K562 (cell line): ENCODE measurements at regions not wholly inside any gene's neighbourhood (a gene's known extent, or its start where the extent isn't known, plus 50 kb on each side); places are given as distances from the start of the nearest gene placed in this dataset.

Experiments
- ATAC-seq: fragments of 200-7000 bp; cut with Tn5 transposase; 3 replicates; pipeline ENCODE4 v1.9.1; 2020; ENCODE audit warnings: moderate library complexity
- BruUV-seq: library from RNA; stranded (reverse); fragments of 400-500 nt; replicated peaks from 2 replicates; lab custom pipeline; 2021; lab: Mats Ljungman, UMichigan
- CTCF ChIA-PET: fragments of 300-600 bp; formaldehyde crosslinking; extraction: SDS; loops from one replicate; lab custom pipeline; 2021; ENCODE audit warnings: low intra/inter-chr PET ratio; lab: Yijun Ruan, JAX
- POLR2A ChIA-PET: fragments of 300-600, 350-650 bp; sonication (Branson Sonifier 250); formaldehyde crosslinking; extraction: SDS; loops from one replicate; lab custom pipeline; 2021; ENCODE audit warnings: antibody characterized with exemption, inconsistent platforms; lab: Yijun Ruan, JAX
- DNase-seq, 4 experiments: peaks; one replicate each; pipeline versions ENCODE4 v3.0.0 to v3.0.0-alpha.2; 2011 to 2018; ENCODE audit warnings: low spot score in 3 of 4, mixed read lengths in 3 of 4; ENCODE audit errors: extremely low read depth in 1 of 4
- FAIRE-seq: peaks from 2 replicates; lab custom pipeline; 2011; peaks lifted over from hg19 to GRCh38; lab: Jason Lieb, UNC
- H2AFZ ChIP-seq: 2 replicates; pipeline ENCODE4 v1.6.0; 2011; ENCODE audit warnings: low read depth, low read length, control low read depth, inconsistent platforms
- H3K27ac ChIP-seq: fragments of 200-600 bp; 3 replicates; pipeline ENCODE4 v1.8.0; 2011; ENCODE audit warnings: low read depth, mild to moderate bottlenecking, control low read depth, inconsistent platforms, low read length, moderate library complexity, mixed read lengths; ENCODE audit errors: extremely low read depth
- H3K27me3 ChIP-seq, 2 experiments: fragments of 300-600 bp in 1 of 2; 2 replicates in 1 of 2; 3 replicates in 1 of 2; pipeline versions ENCODE4 v1.6.0 to v1.8.0; 2011; ENCODE audit warnings: inconsistent platforms in 2 of 2, low read length in 2 of 2, mild to moderate bottlenecking in 1 of 2, mixed read lengths in 1 of 2, moderate library complexity in 1 of 2; ENCODE audit not compliant: control insufficient read depth in 2 of 2, insufficient read depth in 2 of 2
- H3K36me3 ChIP-seq: fragments of 300-600 bp; 3 replicates; pipeline ENCODE4 v1.8.0; 2011; ENCODE audit warnings: mild to moderate bottlenecking, low read length, inconsistent platforms; ENCODE audit not compliant: control insufficient read depth, insufficient read depth
- H3K4me1 ChIP-seq, 2 experiments: fragments of 200-600 bp in 1 of 2; replicated peaks in 1 of 2; 2 replicates in 1 of 2; 3 replicates in 1 of 2; pipeline versions ENCODE4 v1.5.1 to v1.8.0; 2011; ENCODE audit warnings: inconsistent platforms in 2 of 2, low read length in 2 of 2, mild to moderate bottlenecking in 1 of 2, mixed read lengths in 1 of 2, moderate library complexity in 1 of 2; ENCODE audit not compliant: control insufficient read depth in 2 of 2, insufficient read depth in 2 of 2
- H3K4me2 ChIP-seq: 2 replicates; pipeline ENCODE4 v1.6.1; 2011; ENCODE audit warnings: low read length, control low read depth, inconsistent platforms, mixed read lengths; ENCODE audit not compliant: insufficient read depth
- H3K4me3 ChIP-seq: fragments of 200-600 bp; sonication (generic), shearing (Covaris generic); 2 replicates; pipeline ENCODE4 v1.5.1; 2016; ENCODE audit warnings: control low read depth, inconsistent platforms
- H3K79me2 ChIP-seq: fragments of 200-600 bp; 3 replicates; pipeline ENCODE4 v1.8.0; 2011; ENCODE audit warnings: low read length, inconsistent platforms; ENCODE audit not compliant: control insufficient read depth, insufficient read depth
- H3K9ac ChIP-seq, 2 experiments: 2 replicates each; pipeline versions ENCODE4 v1.6.0 to v1.6.1; 2011; ENCODE audit warnings: low read depth in 2 of 2, low read length in 2 of 2, control low read depth in 1 of 2, inconsistent platforms in 1 of 2, mild to moderate bottlenecking in 1 of 2, mixed read lengths in 1 of 2; ENCODE audit not compliant: insufficient read depth in 1 of 2
- H3K9me1 ChIP-seq: one replicate; pipeline ENCODE4 v1.6.0; 2011; ENCODE audit warnings: inconsistent platforms, mild to moderate bottlenecking, low read length, moderate library complexity; ENCODE audit not compliant: control insufficient read depth, insufficient read depth
- H3K9me3 ChIP-seq: replicated peaks from 2 replicates; pipeline ENCODE4 v1.5.1; 2011; ENCODE audit warnings: low read depth, low read length, inconsistent platforms; ENCODE audit not compliant: control insufficient read depth, insufficient read depth
- H4K20me1 ChIP-seq: replicated peaks from 2 replicates; pipeline ENCODE4 v1.6.1; 2011; ENCODE audit warnings: low read length, inconsistent platforms, mixed read lengths; ENCODE audit not compliant: control insufficient read depth, insufficient read depth
- KLF13 ChIP-seq: fragments of 450-650 bp; IDR thresholded peaks from 2 replicates; pipeline ENCODE4 v1.6.1; 2016; ENCODE audit warnings: missing genetic modification characterization, low read depth, mild to moderate bottlenecking, missing compliant biosample characterization, moderate library complexity, borderline replicate concordance
- RFX1 ChIP-seq: fragments of 450-650 bp; IDR thresholded peaks from 2 replicates; pipeline ENCODE4 v1.6.1; 2016; ENCODE audit warnings: mild to moderate bottlenecking, moderate library complexity
- WGBS: fragments of 100-300 bp; shearing (Covaris generic); methylation state at CpG from one replicate; pipeline ENCODE4 v1.1.6; 2016; ENCODE audit warnings: low coverage, mixed read lengths; ENCODE audit not compliant: insufficient coverage; ENCODE audit errors: missing lambda C conversion rate; 5-methylcytosine and 5-hydroxymethylcytosine counted together
- in situ Hi-C: fragments of 300-500 bp; cut with MboI; formaldehyde crosslinking; loops from 4 replicates; pipeline ENCODE4 v1.15.0; 2018; ENCODE audit warnings: inconsistent platforms, mixed read lengths
- intact Hi-C: fragments of 100-400 bp; cut with micrococcal nuclease; formaldehyde crosslinking; loops from 2 replicates; pipeline ENCODE4 v1.14.2; 2022

- no peaks in the 10 kb centered on the region for H3K79me2 ChIP-seq
- in situ Hi-C loops (loop anchor here (10.0 kb wide), 1 partner anchor 1542 kb away; no protein-coding TSS in a partner anchor), intact Hi-C loops (loop anchor here (2.0 kb wide), 1 partner anchor 1542 kb away; no protein-coding TSS in a partner anchor)
- no peak overlapping the region for H3K4me2 ChIP-seq
- no peak for ATAC-seq
- DNase-seq = no peak
- H2AFZ ChIP-seq = no peak overlapping the region
- FAIRE-seq = no peak
- WGBS = 3% methylated on average over 27 of the region's 27 CpGs
- BruUV-seq = no TSS peak
- no peak overlapping the region for H3K27ac ChIP-seq
- no peaks in the 10 kb centered on the region for H3K9me1 ChIP-seq
- H4K20me1 ChIP-seq = peaks cover 4% of the 10 kb centered on the region; the same call in 1 of the 2 replicates
- peaks cover 0 to 3% of the 10 kb centered on the region in 2 experiments; a peak in 2 of 5 replicates for H3K4me1 ChIP-seq
- no peak overlapping the region for H3K9ac ChIP-seq
- no peaks in the 10 kb centered on the region for H3K36me3 ChIP-seq
- no peak for TF ChIP-seq KLF13
- TF ChIP-seq RFX1 = peak; percentile 58
- H3K9me3 ChIP-seq = no peaks in the 10 kb centered on the region
- peaks cover 9 to 53% of the 10 kb centered on the region in 2 experiments; a peak in 4 of 5 replicates for H3K27me3 ChIP-seq
- ChIA-PET POLR2A (interaction anchor here (0.6 kb wide), 2 partner anchors 44 to 330 kb away, joined by 3 to 5 read pairs; no protein-coding TSS in a partner anchor), CTCF (interaction anchor here (0.7 kb wide), 1 partner anchor 866 kb away, joined by 3 read pairs; no protein-coding TSS in a partner anchor)
- no peak overlapping the region for H3K4me3 ChIP-seq
Measured at GRCh38 chr19:30682146-30682998, 310.2 kb downstream of the ZNF536 start.
